HG02852 (cell line): ENCODE measurements at regions not wholly inside any gene's neighbourhood (a gene's known extent, or its start where the extent isn't known, plus 50 kb on each side); places are given as distances from the start of the nearest gene placed in this dataset.

Experiments used
- ATAC-seq: cut with Tn5 transposase; IDR thresholded peaks from one replicate; pipeline ENCODE4 v1.9.1; 2021; ENCODE audit warnings: mild to moderate bottlenecking, moderate library complexity; ENCODE audit not compliant: unreplicated experiment

DNA sequence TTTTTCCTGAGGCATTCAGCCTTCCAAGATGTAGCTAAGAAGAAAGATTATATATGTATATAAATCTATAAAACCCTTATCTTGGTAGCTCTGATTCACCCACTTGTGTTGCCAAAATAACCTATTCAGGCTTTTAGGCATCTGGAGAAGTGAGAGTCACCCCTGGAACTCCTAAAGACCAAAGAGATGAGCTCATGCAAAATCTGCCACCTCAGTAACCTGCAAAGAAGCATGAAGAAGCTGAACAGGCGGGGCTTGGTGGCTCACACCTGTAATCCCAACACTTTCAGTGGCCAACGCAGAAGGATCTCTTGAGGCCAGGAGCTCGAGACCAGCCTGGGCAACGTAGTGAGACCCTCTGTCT lies 393.7 kb downstream of the FOXO1 start:
- no peak for ATAC-seq

DNA sequence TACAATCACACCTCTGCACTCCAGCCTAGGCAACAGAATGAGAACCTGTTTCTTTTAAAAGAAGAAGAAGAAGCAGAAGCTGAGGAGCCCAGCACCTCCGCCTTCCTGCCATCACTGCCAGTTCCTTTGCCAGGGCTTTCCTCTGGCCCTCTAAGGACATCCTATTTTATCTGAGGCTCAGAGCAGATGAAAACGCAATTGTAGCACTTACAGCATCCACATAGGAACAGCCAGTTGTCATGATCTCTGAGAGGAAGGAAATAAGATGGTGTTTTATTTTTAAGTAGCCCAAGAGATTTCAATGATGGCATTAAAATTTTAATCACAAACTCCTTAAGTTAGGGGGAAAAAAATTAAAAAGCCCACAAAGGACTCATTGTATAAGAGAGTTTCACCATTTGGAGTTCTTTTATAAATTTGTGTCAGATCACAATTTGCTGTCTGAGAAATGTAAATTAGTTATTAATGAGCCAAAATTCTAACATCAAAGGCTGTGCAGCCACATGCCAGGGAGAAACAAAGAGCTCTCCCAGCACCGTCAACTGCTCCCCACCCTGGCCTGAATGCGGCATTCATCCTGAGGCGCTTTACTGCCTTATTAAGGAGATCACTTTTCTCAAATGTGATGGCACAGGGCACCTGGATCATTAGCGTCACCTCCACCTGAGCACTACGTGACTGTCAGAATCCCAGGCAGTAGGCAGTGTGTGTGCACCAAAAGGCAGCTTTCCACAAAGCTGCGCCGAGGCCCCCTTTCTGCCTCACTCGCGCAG lies 393.0 kb downstream of the FOXO1 start:
- ATAC-seq: no peak

GRCh38 chr13:40274103-40274502 lies 392.3 kb downstream of the FOXO1 start:
- no peak for ATAC-seq

GRCh38 chr13:40275155-40275554 lies 391.3 kb downstream of the FOXO1 start:
- ATAC-seq: no peak

GRCh38 chr13:40275636-40276035 lies 390.8 kb downstream of the FOXO1 start:
- ATAC-seq: no peak

DNA sequence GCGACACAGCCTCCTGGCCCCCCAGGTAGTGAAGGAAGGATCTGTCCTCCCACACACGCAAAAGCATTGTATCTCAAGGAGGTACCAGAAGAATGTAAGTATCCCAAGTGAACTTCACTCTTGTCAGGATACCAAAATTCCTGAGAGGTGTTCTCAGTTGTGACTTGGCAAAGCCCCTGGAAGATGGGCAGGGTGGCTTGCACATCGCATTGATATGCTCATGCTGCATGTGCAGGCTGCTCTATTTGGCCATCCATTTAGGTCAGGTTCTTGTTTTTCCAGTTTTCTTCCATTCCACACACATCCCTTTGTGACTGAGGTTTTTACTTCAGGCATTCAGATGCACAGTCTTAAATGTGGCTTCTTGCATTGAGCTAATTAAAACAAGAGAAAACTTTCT lies 382.8 kb downstream of the FOXO1 start:
- ATAC-seq: no peak

DNA sequence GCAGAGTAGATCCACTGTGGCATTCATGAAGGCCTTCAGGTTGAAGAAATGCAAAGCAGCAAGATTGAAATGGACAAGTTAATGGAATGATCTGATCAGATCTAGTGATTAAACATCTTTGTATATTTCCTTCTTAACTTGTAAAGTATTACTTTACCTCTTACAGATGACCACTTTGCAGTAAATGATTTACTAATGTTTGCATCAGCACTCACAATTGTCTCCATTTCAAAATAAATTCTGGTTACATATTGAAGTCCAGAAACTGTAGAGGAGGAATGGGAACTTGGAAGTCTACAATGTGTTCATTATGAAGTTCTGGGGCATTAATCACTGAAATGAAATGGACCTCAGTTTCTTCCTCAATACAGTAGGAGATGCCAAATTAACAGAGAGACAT lies 380.8 kb downstream of the FOXO1 start:
- ATAC-seq: no peak

DNA sequence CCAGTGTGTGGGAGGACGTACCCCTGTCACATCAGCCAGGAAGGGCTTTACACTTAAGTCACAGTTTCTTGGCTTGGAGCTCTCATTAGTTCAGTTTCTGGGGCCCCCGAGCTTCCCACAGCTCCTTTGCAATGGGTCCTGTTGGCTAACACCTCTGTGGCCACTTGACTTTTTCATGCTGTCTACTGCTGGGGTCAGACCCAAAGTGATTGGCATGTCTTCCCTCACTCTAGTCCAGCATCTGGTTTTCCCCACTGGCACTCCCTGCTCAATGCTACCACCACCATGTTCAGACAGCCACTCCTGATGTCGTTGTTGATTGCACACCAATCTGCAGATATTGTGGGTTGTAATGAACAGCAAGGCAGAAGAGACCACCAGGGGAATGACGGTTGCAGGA lies 379.0 kb downstream of the FOXO1 start:
- ATAC-seq: no peak

DNA sequence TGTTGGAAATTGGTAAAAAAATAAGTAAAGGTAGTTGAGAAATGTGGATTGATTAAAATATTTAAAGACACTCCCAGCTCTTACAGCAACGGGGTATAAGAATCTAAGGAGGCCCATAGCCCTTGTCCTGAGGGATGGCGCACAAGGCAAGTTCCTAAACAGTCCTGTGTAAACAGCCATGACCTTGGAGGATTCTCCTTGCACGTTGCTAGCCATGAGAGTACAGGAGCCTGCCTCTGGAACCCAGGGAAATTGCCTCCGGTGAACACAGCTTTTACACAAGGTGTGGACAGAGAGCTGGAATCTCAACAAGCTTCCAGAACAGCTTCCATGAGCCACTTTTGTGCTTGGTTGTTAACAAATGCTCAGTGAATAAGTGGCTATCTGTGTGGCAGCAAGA lies 378.2 kb downstream of the FOXO1 start:
- no peak for ATAC-seq

DNA sequence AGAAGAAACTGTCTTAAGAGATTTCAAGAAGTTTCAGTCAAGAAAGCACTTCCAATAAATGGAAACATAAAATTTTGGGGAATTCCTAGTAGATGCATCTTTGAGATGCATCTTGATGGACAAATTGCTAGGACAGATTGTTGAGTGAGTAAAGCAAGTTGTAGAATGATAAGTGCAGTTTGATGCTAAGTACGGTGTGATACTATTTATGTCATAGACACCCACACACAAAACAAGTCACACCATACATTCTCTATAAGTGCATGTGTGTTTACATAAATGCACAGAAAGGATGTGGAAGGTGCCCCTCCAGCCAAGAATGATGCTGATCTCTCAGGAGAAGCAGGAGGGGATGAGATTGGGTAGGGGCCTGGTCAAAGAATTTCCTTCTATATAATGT lies 375.7 kb downstream of the FOXO1 start:
- ATAC-seq: no peak

DNA sequence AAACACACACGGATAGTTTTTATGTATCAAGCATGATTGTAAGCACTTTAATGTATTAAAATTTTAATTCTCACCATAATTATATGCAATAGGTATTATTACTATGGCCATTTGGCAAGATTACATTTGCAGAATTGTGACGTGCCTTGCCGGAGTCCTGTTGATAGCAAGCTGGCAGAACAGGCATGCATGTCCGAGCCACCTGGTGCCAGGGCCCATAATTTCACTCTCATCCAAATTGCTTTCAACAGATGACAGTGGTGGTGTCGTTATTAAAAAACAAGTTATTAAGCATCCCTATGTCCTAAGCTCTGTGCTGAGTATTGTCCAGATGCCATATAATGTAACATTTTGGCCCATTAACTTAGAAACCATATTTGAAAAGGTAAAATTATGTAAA lies 374.3 kb downstream of the FOXO1 start:
- ATAC-seq: no peak

GRCh38 chr13:40292536-40292935 lies 373.9 kb downstream of the FOXO1 start:
- no peak for ATAC-seq

- no peak for ATAC-seq
Observed at GRCh38 chr13:40302351-40302750, 364.1 kb downstream of the FOXO1 start.

GRCh38 chr13:40304391-40304790 lies 362.1 kb downstream of the FOXO1 start:
- ATAC-seq: no peak

- ATAC-seq: no peak
Observed at GRCh38 chr13:40306817-40307216, 359.6 kb downstream of the FOXO1 start.

- ATAC-seq: no peak
Observed at GRCh38 chr13:40309881-40310280, 356.6 kb downstream of the FOXO1 start.

DNA sequence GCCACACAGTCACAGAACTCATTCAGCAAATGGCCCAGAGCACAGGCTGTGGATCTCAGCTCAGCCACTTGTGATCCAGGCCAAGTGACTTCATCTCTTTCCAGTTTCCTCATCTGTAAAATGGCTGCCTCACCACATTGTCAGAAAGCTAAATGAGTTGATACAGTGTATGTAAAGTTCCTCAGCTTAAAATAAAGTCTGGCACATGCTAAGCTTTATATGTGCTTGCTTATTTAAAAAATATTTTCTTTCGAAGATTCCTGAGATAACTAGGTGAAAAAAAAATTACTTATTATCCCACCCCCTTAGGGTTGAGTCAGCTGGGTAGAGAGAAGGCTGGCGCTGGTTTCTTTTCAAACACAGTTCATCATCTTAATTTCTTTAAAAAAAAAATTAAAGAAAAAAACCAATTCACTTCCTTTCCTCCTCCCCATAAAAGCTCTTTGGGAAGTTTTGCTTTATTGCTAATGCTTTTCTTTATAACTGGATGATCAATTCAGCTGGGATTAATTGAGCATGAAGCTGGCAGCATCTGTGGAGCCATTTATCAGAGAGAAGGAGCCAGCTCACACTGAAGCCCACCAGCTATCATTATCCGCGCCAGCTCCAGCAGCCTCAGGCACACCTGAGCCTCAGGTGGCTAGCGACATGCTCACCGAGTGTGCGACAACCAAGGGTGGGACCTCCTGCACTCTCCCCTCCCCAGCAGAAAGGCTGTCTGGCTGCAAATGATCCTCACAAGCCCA lies 354.9 kb downstream of the FOXO1 start:
- no peak for ATAC-seq

- no peak for ATAC-seq
Observed at GRCh38 chr13:40313269-40314200, 352.9 kb downstream of the FOXO1 start.

DNA sequence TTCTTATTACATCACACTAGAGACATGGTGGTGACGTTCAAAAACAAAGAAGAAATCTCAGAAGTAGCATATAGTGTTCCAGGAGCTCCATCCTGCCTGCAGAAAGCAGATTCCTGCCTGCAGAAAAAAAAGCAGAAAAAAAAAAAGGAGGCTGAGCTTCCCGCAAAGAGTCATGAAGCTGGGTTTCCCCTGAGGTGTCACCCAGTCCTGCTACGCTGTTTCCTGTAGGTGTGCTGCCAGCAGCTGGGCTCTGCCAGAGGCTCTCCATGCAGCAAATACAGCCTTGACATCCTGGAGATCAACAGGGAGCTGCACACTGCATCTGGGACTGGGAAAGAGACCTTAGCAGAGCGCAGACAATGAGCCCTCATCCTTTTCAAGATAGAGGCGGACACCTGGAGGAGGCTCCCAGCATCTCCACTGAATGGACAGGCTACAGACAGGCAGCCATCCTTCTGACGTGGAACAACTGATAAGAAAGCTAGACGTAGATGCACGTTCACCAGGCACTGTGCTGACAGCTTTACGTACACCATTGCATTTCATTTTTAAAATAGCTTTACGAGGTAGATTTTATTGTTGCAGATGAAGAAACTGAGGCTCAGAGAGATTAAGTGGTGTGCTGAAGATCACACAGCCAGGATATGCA lies 350.9 kb downstream of the FOXO1 start:
- ATAC-seq: no peak

- no peak for ATAC-seq
Observed at GRCh38 chr13:40316301-40316700, 350.1 kb downstream of the FOXO1 start.

DNA sequence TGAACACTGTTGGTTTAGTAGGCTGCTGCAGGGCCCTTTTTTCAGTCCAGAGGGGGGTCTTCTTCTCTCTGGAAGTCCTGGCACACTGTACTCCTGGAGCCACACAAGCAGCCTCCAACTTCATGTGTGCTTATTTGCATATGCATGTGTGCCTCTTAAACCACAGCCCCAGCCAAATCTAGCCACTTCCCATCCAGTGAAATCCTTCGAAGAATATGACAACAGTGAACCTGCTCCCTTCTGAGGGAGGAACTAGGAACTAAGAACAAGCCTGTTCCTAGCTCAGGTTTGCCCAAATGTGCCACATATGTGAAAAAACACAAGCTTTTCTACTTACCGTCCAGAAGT lies 348.5 kb downstream of the FOXO1 start:
- no peak for ATAC-seq
